A673 (cell line): ENCODE measurements at regions not wholly inside any gene's neighbourhood (a gene's known extent, or its start where the extent isn't known, plus 50 kb on each side); places are given as distances from the start of the nearest gene placed in this dataset.

Source experiments
- BruUV-seq: library from RNA; stranded (reverse); fragments of 400-500 nt; replicated peaks from 2 replicates; lab custom pipeline; 2021; lab: Mats Ljungman, UMichigan
- CTCF ChIA-PET: fragments of 300-600 bp; sonication (Branson Sonifier 250); formaldehyde crosslinking; loops from one replicate; lab custom pipeline; 2022; ENCODE audit warnings: antibody characterized with exemption; lab: Charles Lee
- POLR2A ChIA-PET: fragments of 300-600 bp; sonication (Branson Sonifier 250); formaldehyde crosslinking; loops from one replicate; lab custom pipeline; 2022; ENCODE audit warnings: antibody characterized with exemption; ENCODE audit not compliant: low non-redundant PET; lab: Charles Lee
- DNase-seq: peaks from one replicate; pipeline ENCODE4 v3.0.0-alpha.2; 2015; ENCODE audit warnings: low spot score
- H3K27ac ChIP-seq: fragments of 200-600 bp; sonication (generic); 2 replicates; pipeline ENCODE4 v1.5.1; 2016; ENCODE audit warnings: mixed run types, low read depth, mild to moderate bottlenecking, mixed read lengths, antibody characterized with exemption, low read length; ENCODE audit not compliant: poor library complexity, severe bottlenecking
- H3K27me3 ChIP-seq: fragments of 200-600 bp; sonication (generic); replicated peaks from 2 replicates; pipeline ENCODE4 v1.6.1; 2017; ENCODE audit warnings: mixed run types, low read depth, mild to moderate bottlenecking, mixed read lengths, antibody characterized with exemption, low read length; ENCODE audit not compliant: insufficient read depth, poor library complexity
- H3K36me3 ChIP-seq: fragments of 200-600 bp; sonication (generic); 2 replicates; pipeline ENCODE4 v1.6.1; 2016; ENCODE audit warnings: mixed run types, mild to moderate bottlenecking, mixed read lengths, antibody characterized with exemption, low read length; ENCODE audit not compliant: insufficient read depth, poor library complexity, severe bottlenecking
- H3K4me1 ChIP-seq: fragments of 200-600 bp; sonication (generic); 2 replicates; pipeline ENCODE4 v1.6.1; 2017; ENCODE audit warnings: mixed run types, mild to moderate bottlenecking, mixed read lengths, antibody characterized with exemption, low read length; ENCODE audit not compliant: insufficient read depth, poor library complexity, severe bottlenecking
- H3K4me3 ChIP-seq: fragments of 200-600 bp; sonication (generic); 2 replicates; pipeline ENCODE4 v1.5.1; 2016; ENCODE audit warnings: low read depth, mixed run types, mild to moderate bottlenecking, mixed read lengths, low read length; ENCODE audit not compliant: poor library complexity, severe bottlenecking
- H3K9me3 ChIP-seq: fragments of 200-600 bp; sonication (generic); 2 replicates; pipeline ENCODE4 v1.6.1; 2016; ENCODE audit warnings: mixed run types, low read depth, mild to moderate bottlenecking, mixed read lengths, antibody characterized with exemption, low read length; ENCODE audit not compliant: poor library complexity, severe bottlenecking
- EZH2 ChIP-seq: fragments of 200-600 bp; sonication (generic); IDR thresholded peaks from 2 replicates; pipeline ENCODE4 v1.6.1; 2017; ENCODE audit warnings: borderline replicate concordance, low read depth, mild to moderate bottlenecking, mixed read lengths, antibody characterized with exemption, low read length; ENCODE audit not compliant: poor library complexity, severe bottlenecking
- intact Hi-C: fragments of 100-400 bp; cut with micrococcal nuclease; formaldehyde crosslinking; loops from one replicate; pipeline ENCODE4 v1.10.0; 2022; ENCODE audit not compliant: unreplicated experiment
- TF ChIP-seq, protein P1 (sequence below): fragments of 300-800, 200-600 bp; sonication (generic); conservative IDR thresholded peaks from 2 replicates; pipeline ENCODE4 v1.5.1; 2017; ENCODE audit warnings: low read depth, mild to moderate bottlenecking, antibody characterized with exemption, low read length, moderate library complexity, mixed read lengths

DNA sequence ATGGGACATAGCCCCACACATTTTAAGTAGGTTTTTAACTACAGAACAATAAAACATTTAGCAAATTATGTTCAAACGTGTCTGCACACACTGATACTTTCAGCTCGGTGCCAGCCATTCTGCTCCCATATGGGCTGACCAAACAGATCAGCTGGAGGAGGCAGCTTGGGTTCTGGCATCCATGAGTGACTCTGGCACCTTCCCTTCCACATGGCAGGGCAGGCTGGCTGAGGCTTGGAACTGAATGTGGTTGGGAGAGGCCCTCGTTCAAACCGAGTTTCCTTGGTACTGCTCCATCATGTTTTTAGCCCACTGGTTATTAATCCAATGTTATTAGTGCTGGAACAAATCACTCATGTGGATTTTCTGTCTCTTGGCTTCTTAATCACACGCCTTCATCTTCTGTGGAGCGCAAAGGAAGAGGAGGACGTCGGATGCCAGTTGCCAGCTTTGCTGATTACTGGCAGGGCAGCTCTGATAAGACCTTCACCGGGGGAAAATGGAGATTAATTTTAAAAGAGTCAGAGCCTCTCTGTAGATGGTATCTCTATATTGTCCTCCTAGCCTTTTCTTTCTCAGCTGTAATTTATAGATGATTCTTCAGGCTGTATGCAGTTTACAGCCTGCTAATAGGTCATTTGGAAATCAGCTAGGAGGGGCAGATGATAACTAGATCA is 93.1 kb upstream of the TIAM2 start:
- TF ChIP-seq EZH2, result no peak
- intact Hi-C loops, result no loop called here
- H3K4me1 ChIP-seq, result no peaks in the 10 kb centered on the region
- H3K27me3 ChIP-seq, result no peaks in the 10 kb centered on the region
- no peak for DNase-seq
- H3K36me3 ChIP-seq, result no peaks in the 10 kb centered on the region
- CTCF ChIA-PET, result no interaction called here
- H3K9me3 ChIP-seq, result no peaks in the 10 kb centered on the region
- POLR2A ChIA-PET, result no interaction called here
- no TSS peak for BruUV-seq
- H3K4me3 ChIP-seq, result no peak overlapping the region
- no peak overlapping the region for H3K27ac ChIP-seq

DNA sequence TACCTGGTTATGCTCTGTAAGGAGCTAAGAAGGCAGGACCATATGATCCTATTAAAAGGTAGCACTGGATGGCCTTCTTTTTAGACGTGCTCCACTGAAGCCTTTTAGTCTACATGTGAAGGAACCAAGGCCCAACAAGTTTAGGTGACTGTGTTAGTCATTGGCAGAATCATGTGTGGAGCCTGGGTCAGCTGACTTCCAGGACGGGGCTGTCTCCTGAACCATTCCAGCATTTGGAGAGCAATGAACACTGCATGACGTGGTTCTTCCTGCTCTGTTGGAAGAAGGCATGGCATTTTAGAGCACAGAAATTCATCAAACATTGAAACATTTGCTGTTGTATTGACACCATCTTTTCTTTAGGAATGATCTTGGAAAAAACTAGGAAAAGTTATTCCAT is 87.8 kb upstream of the TIAM2 start:
- Histone ChIP-seq H3K4me3 (no peak overlapping the region), H3K27me3 (no peaks in the 10 kb centered on the region), H3K27ac (no peak overlapping the region), H3K9me3 (no peaks in the 10 kb centered on the region), H3K36me3 (no peaks in the 10 kb centered on the region), H3K4me1 (peaks cover 26% of the 10 kb centered on the region)
- intact Hi-C loops, result no loop called here
- TF ChIP-seq EZH2, result no peak
- TF ChIP-seq, protein P1, sequence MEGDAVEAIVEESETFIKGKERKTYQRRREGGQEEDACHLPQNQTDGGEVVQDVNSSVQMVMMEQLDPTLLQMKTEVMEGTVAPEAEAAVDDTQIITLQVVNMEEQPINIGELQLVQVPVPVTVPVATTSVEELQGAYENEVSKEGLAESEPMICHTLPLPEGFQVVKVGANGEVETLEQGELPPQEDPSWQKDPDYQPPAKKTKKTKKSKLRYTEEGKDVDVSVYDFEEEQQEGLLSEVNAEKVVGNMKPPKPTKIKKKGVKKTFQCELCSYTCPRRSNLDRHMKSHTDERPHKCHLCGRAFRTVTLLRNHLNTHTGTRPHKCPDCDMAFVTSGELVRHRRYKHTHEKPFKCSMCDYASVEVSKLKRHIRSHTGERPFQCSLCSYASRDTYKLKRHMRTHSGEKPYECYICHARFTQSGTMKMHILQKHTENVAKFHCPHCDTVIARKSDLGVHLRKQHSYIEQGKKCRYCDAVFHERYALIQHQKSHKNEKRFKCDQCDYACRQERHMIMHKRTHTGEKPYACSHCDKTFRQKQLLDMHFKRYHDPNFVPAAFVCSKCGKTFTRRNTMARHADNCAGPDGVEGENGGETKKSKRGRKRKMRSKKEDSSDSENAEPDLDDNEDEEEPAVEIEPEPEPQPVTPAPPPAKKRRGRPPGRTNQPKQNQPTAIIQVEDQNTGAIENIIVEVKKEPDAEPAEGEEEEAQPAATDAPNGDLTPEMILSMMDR, result no peak
- CTCF ChIA-PET, result no interaction called here
- DNase-seq, result no peak
- POLR2A ChIA-PET, result no interaction called here
- BruUV-seq, result no TSS peak

DNA sequence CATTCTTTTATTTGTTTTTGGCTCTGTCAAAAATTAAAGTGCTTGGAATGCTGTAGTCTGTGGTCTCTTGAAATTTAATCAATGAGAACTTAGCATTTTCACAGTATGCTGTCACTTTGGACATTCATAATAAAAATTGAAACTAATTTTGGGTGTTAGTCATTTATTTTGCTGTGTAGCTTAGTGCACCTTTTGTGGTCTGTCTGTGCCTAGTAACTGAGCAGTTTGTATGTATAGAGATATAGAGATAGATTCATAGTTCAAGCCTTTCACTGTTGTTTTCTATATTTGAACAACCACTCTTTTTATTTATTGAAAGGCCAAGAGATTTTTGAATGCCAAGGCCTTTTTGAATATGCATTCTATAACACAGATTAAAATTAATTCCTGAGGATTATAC is 86.4 kb upstream of the TIAM2 start:
- Histone ChIP-seq H3K4me3 (no peak overlapping the region), H3K4me1 (peaks cover 26% of the 10 kb centered on the region), H3K27ac (no peak overlapping the region), H3K27me3 (no peaks in the 10 kb centered on the region), H3K36me3 (no peaks in the 10 kb centered on the region), H3K9me3 (no peaks in the 10 kb centered on the region)
- TF ChIP-seq EZH2, result no peak
- TF ChIP-seq, protein P1, result no peak
- intact Hi-C loops, result no loop called here
- ChIA-PET CTCF (no interaction called here), POLR2A (no interaction called here)
- no peak for DNase-seq
- no TSS peak for BruUV-seq

DNA sequence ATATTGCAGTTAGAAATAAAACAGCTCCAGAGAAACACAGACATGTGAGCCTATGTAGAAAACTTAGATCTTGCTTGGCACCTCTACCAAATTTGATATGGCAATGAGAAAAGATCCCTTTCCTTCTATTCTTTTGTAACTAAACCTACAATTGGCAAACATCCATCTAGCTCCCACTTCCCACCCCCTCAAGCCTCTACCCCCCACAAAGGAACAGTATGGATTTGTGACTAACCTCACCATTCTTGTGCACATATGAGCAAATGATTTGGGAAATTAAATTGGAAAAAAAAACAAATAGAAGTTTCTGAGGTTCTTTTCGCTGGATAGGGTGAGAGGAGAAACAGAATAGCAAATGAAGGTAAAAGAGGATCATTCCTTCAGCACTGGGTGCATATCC is 85.8 kb upstream of the TIAM2 start:
- DNase-seq, result no peak
- Histone ChIP-seq H3K4me1 (peaks cover 26% of the 10 kb centered on the region), H3K9me3 (no peaks in the 10 kb centered on the region), H3K27me3 (no peaks in the 10 kb centered on the region), H3K4me3 (no peak overlapping the region), H3K36me3 (no peaks in the 10 kb centered on the region), H3K27ac (no peak overlapping the region)
- TF ChIP-seq, protein P1, result no peak
- no peak for TF ChIP-seq EZH2
- no TSS peak for BruUV-seq
- CTCF ChIA-PET, result interaction anchor here (0.8 to 0.9 kb wide), 2 partner anchors 41 to 234 kb away, joined by 5 to 7 read pairs; no protein-coding TSS in a partner anchor
- intact Hi-C loops, result no loop called here
- POLR2A ChIA-PET, result interaction anchor here (0.6 kb wide), 1 partner anchor 78 kb away, joined by 3 read pairs; no protein-coding TSS in a partner anchor
